NCI-H524 (cell line): ENCODE measurements at regions not wholly inside any gene's neighbourhood (a gene's known extent, or its start where the extent isn't known, plus 50 kb on each side); places are given as distances from the start of the nearest gene placed in this dataset.

Source experiments
- DNase-seq, 2 experiments: peaks; one replicate each; lab custom pipeline; 2025; lab: John Stamatoyannopoulos, UW

DNA sequence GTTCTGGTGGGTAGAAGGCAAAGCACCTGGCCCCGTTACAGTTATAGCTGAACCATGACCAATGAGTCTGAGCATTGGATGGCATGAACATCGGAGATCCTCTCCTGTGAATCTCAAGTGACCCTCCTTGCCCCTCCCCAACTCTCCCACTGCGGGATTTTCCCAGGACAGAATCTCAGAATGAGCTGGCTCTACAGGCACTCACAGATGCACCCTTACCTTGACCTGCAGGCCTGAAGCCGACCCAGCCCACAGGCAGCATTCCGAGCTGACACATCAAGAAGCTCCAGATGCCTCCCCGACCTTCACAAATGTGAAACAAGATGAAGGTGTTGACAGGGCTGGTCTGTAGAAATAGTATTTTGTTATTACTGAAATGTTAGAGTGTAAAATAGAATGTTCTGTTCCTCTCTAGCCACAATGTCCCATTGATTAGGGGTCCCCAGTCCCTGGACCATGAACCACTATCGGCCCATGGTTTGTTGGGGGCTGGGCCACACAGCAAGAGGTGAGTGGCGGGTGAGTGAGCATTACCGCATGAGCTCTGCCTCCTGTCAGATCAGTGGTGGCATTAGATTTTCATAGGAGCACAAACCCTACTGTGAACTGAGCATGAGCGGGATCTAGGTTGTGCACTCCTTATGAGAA lies 263.4 kb downstream of the AUH start:
- DNase-seq = no peak

DNA sequence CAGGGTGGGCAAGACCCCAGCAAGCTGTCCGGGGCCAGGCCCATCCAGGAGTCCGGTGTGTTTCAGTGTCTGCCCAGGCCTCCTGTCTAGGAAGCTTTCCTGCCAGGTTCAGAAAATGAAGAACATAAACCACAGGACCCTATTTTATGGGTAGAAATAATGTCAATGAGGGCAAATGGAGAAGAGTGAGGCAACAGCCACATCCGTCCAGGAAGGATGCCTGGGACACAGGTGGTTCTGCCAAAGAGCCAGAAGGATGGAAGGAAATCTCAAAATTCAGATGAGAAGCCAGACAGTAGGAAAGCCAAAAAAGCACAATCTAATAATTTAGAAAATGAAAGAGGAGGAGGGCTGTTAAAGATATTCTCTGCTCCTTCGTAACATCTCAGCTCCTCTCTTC lies 262.3 kb downstream of the AUH start:
- DNase-seq = no peak

DNA sequence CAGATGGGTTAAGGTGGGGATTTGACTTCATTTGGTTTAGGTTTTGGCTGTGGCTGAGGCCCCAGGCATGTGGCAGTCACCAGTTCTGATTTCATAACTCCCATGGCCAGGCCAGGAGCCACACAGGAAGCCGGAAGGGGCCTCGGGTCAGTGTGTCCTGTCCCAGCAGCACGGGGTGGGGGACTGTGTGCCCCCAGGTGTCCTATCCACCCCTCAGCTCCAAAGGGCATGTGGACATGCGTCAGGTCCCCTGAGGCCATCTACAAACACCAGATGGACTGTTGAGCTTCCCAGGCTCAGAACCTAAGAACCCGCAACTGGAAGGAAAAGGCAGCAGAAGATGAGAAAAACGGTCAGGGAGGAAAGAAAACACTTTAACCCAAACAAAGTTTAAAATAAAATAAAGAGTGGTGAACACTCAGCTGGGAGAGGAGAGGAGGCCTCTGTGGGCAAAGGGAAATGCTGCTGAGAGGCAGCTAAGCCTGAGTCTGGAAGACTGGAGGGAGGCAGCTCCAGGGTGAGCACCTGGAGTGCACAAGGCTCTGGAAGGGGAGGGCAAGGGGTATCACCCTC lies 260.8 kb downstream of the AUH start:
- DNase-seq = no peak

DNA sequence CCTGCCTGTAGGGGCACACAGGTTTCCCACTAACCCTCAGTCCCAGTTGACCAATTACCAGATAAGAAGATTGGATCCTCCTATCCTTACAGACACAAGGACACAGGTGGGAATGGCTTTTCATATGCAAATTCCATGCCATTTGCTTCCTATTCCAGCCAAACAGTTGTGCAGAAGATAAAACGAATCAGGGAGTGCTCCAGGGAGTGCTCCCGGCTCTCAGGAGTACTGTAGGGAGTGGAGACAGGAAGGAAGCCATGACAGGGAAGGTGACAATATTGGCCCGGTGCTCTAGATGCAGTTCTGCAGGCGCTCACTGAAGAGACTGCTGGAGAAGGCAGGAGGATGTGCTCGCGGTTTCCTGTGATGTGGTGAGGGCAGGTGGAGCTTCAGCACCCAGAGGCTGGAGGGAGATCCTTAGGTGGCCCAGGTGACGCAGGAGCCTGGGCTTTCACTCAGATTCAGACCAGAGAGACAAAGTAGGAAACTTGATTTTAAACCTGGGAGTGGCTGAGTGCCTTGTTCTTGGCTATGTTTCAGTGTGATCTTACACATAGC lies 260.0 kb downstream of the AUH start:
- DNase-seq = no peak

DNA sequence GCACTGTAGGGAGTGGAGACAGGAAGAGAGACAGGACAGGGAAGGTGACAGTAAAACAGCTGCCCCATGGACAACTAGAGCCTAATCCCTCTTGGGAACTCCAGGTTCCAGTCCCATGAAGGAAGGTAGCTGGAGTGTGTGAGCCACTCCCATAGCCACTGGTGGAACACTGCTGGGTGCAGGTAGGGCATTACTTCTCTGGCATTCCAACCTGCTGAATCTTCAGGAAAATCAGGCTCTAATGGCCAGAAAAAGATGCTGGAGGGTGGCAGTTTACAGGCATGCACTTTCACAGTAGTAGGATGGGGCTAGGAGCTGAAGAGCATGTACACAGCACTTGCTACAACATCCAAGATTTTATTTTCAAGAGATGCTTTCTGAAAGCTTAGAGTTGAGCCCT lies 259.4 kb downstream of the AUH start:
- DNase-seq = no peak

DNA sequence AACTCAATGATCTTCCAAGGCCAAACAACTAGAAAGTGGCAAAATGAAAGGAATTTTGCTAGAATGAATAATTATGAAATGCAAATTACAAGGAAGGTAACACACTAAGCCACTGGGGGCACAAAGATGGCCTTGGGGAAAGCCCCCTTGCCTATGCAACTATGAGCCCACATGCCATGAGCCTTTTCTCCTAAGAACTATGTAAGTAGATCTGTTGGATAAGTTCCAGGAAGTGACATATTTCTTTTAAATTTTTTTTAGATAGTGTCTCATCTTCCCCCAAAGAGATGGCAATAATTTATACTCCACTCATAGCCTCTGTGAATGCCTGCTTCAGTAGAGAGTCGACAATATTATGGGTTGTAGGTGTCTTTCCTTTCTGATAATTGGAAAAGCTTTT lies 257.8 kb downstream of the AUH start:
- no peak for DNase-seq

DNA sequence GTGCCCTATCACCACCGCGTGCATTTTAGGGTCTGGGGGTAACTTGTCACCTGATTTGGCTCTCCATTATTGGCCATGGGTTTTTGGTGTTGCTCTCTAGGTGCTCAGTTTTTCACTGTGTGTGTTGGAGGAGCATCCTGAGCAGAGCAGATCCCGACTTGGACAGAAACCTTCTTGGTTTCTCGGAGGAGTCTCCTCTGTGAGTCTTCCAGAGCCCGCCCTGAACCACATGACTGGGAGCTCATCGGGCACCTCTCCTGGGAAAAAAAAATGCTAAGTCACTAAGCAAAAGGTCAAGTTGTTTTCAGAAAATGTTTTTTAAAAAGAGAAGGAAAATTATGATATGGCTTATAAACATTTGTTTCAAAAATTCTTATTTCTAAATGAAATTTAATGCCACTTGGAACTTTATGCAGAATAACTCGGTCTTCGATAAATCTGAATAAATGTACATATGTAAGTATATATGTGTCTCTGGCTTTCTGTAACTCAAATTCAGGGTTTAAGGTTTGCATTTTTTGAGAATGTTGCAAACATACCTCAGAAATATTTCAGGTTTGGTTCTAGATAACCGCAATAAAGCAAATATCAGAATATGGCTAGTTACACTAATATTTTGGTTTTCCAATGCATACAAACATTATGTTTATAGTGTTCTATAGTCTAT lies 255.2 kb downstream of the AUH start:
- DNase-seq = no peak

DNA sequence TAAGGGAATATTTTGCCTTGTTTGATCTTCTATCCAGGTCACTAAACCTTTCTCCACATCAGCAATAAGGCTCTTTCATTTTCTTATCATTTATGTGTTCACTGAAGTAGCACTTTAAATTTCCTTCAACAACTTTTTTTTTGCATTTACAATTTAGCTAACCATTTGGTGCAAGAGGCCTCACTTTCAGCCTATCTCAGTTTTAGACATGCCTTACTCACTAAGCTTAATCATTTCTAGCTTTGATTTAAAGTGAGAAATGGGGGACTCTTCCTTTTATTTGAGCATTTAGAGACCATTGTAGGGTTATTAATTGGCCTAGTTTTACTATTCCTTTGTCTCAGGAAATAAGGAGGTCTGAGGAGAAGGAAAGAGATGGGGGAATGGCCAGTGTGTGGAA lies 250.5 kb downstream of the AUH start:
- DNase-seq = no peak

DNA sequence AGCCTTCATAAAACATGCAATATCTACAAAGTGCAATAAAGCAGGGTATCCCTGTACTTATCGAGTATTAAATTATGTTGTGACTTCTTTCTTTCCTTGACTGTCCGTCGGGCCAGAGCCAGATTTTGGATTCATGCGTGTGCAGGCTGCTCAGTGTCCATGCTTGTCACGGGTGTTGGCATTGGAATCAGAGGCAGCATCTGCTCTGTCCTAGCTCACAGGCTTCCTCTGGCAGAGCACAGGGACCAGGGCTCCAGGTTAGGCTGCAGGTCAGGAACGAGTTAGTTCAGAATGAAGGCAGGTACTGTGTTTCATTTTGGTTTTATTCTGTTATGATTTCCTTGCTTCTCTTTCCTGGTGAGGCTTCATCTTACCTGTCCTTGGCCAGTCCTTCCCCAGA lies 249.8 kb downstream of the AUH start:
- DNase-seq = no peak

DNA sequence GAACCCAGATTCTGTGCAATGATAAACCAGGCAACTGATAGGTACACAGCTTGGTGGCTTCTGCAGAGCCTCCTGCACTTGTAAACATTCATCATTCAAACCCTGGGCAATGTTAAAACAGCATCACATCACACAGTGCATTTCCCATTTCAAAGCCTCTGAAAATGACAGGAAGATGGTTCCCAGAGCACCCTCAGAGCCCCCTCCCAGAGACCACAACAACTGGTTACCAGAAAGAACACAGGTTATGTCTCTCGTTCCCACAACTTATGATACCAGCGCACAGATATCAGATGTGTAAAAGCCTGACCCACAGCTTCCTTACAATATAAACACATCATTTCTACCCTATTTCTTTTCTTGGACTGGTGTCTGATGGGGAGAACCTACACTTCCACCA lies 248.7 kb downstream of the AUH start:
- DNase-seq = no peak

DNA sequence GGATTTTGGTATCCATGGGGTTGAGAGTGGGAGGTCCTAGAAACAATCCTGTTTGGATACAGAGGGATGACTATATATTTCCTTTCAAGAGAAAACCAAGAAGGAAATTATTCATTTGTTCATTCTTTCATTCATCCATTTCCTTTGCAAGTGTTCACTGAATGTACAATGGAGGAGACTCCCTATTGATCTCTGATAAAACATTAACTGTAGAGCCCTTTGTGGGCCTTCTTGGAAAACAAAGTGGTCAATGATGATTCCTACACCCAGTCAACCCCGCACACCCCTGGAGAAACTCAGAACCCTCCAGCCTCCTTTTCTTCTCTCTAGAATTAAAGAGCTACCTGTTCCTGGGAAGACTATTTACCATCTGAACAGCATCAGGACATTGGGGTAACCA lies 247.3 kb downstream of the AUH start:
- no peak for DNase-seq

DNA sequence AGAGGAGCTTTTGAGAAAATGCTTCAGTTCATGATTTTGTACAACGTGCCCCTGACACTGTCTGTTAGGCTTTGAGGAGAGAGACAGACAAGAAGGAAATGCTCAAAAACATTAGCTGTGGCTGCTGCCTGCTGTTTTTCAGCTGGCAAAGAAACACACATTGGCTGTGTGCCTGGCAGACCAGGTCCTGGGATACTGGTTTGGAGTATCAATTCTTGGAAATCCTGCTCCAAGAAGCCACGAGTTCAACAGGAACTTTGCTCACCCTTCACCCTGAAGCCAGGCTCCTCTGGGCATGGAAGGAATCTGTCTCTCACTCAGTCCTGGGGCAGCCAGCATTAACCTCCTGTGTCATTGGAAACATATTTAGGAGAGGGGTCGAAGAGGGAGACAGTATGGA lies 245.5 kb downstream of the AUH start:
- DNase-seq = no peak

DNA sequence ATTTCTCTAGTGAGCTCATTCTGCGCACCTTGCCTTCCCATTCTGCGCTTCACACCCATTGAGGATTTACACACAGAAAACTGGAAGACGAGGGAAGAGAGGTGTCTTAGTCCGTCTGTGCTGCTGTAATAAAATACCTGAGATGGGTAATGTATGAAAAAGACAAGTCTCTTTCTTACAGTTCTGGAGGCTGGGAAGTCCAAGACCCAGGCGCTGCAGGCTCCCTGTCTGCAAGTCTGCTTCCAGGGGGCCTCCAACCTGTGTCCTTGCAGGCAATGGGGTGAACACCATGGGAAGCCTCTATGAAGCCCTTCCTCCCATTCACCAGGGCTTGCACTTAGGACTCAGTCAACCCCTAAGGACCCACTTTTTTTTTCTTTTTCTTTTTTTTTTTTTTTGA lies 245.0 kb downstream of the AUH start:
- no peak for DNase-seq

DNA sequence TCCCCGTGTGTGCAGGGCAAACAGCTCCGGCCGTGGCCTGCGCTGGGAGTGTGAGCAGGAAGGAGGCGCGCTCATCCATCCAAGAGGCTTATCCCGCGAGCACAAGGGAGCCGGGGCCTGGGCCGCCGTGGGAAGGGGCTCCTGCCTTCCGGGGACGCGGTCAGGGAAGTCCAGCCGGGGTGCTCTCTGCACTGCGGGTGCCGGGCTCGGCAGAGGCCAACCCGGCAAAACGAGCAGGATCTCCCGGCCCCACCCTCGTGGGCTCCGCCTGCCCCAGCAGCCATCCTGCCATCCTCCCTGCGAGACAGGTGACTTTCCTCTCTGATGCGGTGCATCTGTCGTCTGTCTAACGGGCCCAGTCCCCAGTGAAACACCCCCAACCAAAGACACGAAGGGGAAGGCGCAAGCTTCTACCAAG lies 244.2 kb downstream of the AUH start:
- peak; percentile 44 to 75 for DNase-seq

DNA sequence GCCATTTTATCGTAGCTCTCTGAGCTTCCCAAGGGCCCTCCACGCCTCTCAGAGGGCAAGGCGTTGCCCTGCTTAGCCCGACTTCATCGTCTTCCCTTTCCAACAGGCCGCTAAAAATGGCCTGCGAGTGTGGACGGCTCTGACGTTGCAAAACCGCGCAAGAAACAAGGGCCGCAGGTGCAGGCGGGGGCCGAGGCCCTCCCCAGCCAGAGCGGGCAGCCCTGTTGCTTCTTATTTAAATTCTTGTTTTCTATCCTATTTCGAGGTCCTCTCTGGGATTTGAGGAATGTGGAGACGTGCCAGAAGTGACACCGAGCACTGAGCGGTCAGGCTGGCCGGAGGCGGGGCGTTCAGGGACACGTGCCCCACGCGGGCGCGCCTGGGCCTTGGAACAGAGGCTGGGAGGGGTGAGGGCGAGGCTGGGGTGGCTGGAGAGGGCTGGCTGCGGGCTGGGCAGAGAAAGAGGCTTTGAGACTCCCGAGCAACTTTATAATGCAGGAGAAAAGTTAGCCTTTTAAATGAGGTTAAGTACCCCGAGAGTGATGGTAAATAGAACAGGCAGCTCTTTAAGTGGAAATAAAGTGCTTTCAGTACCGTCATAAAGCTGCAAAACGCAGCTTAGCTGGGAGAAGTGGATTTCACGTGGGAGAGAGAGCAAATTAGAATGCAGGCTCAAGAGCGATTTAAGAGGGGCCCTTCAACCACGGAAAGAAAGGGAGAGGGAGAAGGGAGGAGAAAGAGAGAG lies 243.6 kb downstream of the AUH start:
- peak; percentile 90 to 93 for DNase-seq

DNA sequence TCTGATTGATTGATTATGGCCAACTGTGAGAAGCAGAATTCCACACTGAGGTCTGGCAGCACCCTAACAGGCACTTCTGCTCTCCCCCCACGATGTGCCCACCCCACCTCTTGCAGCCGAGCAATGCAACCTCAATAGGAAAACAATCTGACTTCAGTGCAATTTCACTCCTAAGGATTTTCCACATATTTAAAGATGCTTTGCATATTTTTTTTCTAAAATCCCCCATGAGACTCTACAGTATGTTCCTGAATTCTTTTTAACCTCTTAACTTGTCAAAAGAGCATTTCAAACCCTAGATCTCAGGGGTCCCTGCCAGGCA lies 243.1 kb downstream of the AUH start:
- DNase-seq = no peak

DNA sequence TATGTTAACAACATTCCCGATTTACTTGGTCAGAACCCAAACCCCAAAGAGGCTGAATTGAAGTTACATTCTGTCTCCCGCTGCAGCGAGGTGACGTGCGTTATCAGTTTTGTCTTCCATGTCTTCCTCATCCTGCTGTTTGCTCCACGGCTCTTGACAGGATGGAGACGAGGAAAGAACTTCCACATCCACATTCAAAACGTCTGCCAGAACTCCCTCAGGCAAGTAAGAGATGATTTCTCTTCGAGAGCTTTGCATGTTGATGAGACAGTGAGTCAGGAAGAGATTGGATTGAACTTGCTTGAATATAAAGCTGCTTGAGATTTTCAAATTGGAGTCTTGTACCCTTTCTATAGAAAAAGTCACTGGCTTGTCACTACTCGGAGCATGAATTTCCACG lies 242.6 kb downstream of the AUH start:
- DNase-seq = peak in 1 of 2 experiments; percentile 10

DNA sequence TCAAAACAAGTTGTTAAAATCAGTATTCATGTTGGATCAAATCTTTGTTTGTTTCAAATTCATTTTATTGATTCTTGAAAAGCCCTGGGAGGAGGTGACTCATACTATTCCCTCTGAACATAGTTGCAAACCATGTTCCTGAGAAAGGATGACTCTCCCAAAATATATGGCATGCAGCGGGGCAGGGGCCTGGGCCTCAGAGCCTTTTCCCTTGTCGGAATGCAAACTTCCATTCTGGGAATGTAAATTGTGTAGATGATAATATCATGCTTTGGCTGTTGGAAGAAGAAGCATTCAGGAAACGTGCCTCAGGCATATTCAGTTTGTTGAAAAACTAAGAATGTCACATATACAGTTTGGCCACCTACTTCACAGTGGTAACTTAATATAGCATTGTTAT lies 242.0 kb downstream of the AUH start:
- DNase-seq = no peak

DNA sequence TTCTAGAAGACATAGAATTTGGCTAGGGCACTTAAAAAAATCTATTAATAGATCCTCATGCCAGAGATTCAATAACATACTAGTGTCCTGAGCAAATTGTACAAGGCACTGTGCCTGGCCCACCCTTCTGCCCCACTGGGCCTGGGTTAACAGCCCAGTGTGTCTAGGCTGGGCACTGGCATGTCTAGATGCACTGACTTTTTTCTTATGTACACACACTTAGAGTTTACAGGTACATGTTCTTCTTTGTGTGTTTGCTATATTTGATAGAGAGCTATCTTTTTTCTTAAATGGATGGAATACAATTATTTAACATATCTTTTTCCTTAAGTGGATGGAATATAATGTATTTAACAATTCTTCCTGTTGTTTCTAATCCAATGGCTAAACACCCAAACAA lies 241.5 kb downstream of the AUH start:
- no peak for DNase-seq

DNA sequence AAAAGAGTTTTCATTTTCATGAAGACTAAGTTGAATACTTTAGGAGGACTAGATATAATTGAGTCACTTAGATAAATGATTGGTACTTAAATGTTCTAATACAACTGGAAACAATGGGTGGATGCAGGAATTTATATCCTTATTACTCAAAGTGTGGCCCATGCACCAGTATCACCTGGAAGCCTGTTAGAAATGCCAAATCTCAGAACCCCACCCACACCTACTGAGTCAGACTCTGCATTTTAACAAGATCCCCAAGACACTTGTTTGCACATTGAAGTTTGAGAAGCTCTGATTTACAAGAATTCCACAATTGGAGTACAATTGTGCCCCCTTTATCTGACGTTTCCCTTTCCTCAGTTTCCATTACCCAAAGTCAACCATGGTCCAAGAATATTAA lies 239.0 kb downstream of the AUH start:
- no peak for DNase-seq

DNA sequence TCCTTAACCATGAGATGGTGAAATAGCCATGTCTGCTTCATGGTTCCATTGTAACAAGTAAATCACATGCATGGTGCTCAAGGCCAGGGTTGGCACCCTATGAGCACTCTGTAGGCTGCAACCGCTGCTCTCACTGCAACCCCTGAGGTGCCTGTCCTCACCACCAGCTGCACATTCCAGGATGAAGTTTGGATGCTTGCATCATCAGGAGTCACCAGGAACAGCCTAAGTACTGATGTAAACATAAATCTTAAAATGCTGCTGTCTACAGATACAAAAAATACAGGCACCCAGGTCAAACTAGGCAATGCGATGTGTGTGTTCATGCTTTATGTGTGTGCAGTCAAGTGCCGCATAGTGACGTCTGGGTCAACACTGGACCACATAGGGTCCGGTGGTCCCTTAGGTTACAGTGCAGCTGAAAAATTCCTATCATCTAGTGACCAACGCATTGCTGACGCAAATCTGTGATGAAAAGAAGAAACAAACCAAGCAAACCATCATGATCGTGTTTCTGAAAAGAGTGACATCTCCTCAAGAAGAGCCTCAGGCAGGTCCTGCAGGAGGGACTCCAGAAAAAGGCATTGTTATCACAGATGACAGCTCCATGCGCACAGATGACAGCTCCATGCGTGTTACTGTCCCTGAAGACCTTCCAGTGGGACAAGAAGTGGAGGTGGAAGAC lies 234.8 kb downstream of the AUH start:
- DNase-seq = no peak

DNA sequence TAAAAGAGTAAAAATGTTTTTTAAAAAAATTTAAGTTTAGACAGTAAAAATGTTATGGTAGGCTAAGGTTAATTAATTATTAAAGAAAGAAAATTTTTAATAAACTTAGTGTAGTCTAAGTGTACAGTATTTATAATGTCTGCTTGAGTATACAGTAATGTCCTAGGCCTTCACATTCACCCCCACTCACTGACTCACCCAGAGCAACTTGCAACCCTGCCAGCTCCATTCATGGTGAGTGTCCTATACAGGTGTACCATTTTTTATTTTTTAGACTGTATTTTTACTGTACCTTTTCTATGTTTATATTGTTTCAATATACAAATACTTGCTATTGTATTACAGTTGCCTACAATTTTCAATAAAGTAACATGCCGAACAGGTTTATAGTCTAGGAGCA lies 234.1 kb downstream of the AUH start:
- no peak for DNase-seq
